Thyroid gland (tissue), 4 donors: ENCODE measurements at regions not wholly inside any gene's neighbourhood (a gene's known extent, or its start where the extent isn't known, plus 50 kb on each side); places are given as distances from the start of the nearest gene placed in this dataset.

Experiments
- DNase-seq, 2 donors: peaks; one replicate each; pipeline ENCODE4 v3.0.0-alpha.2; 2019
- H3K27ac ChIP-seq, 3 donors: fragments of 200-600 bp; sonication (generic); 1 replicate in 2 of 3; 2 replicates in 1 of 3; pipeline ENCODE4 v1.5.1; 2016 to 2019; ENCODE audit warnings: mild to moderate bottlenecking in 1 of 3, moderate library complexity in 1 of 3
- H3K27me3 ChIP-seq: fragments of 200-600 bp; sonication (generic); one replicate; pipeline ENCODE4 v1.5.1; 2019
- H3K36me3 ChIP-seq, 2 donors: fragments of 200-600 bp; sonication (generic); one replicate each; pipeline ENCODE4 v1.5.1; 2016 to 2019
- H3K4me1 ChIP-seq, 2 donors: fragments of 200-600 bp; sonication (generic); one replicate each; pipeline ENCODE4 v1.5.1; 2017 to 2019
- H3K4me3 ChIP-seq, 3 donors: fragments of 200-600 bp; sonication (generic); replicated peaks in 1 of 3; 1 replicate in 2 of 3; 2 replicates in 1 of 3; pipeline ENCODE4 v1.5.1; 2016; ENCODE audit warnings: mild to moderate bottlenecking in 1 of 3
- H3K9me3 ChIP-seq: fragments of 200-600 bp; sonication (generic); one replicate; pipeline ENCODE4 v1.5.1; 2017
- CTCF ChIP-seq, 6 experiments: fragments of 200-600 bp in 3 of 6; fragments of 450-650 bp in 3 of 6; sonication (generic) in 3 of 6; IDR thresholded peaks; one replicate each; pipeline ENCODE4 v1.5.1; 2016 to 2019; ENCODE audit warnings: antibody characterized with exemption in 6 of 6, mild to moderate bottlenecking in 2 of 6, inconsistent platforms in 1 of 6, moderate library complexity in 1 of 6
- POLR2A ChIP-seq, 2 donors: fragments of 450-650 bp; IDR thresholded peaks; one replicate each; pipeline ENCODE4 v1.6.1; 2017; ENCODE audit warnings: antibody characterized with exemption in 2 of 2, mild to moderate bottlenecking in 2 of 2, moderate library complexity in 1 of 2
- WGBS, 2 donors: methylation state at CpG; one replicate each; pipeline ENCODE4 v1.1.5; 2017; 5-methylcytosine and 5-hydroxymethylcytosine counted together
- intact Hi-C: fragments of 100-400 bp; cut with DNase I; formaldehyde crosslinking; loops from one replicate; pipeline ENCODE4 v1.15.1; 2023

GRCh38 chr3:55283441-55283925 is 203.6 kb downstream of the WNT5A start:
- TF ChIP-seq CTCF (IDR thresholded peaks at IDR 0.05), result no peak
- no peak for TF ChIP-seq POLR2A (IDR thresholded peaks at IDR 0.05)
- intact Hi-C loops, result no loop called here

GRCh38 chr3:55282994-55283393 is 204.1 kb downstream of the WNT5A start:
- Histone ChIP-seq H3K27me3 (no peaks in the 10 kb centered on the region), H3K4me3 (no peak overlapping the region), H3K9me3 (no peaks in the 10 kb centered on the region), H3K36me3 (no peaks in the 10 kb centered on the region), H3K27ac (no peak overlapping the region), H3K4me1 (no peaks in the 10 kb centered on the region)
- TF ChIP-seq POLR2A (IDR thresholded peaks at IDR 0.05) (no peak), CTCF (IDR thresholded peaks at IDR 0.05) (no peak)
- intact Hi-C loops, result no loop called here
- 90 to 94% methylated on average over 4 of the region's 4 CpGs for WGBS, 2 donors
- DNase-seq, result no peak

More at GRCh38 chr3:55283441-55283925, 203.6 kb downstream of the WNT5A start:
- Histone ChIP-seq H3K27ac (no peak overlapping the region), H3K9me3 (no peaks in the 10 kb centered on the region), H3K27me3 (no peaks in the 10 kb centered on the region), H3K4me1 (no peaks in the 10 kb centered on the region), H3K36me3 (no peaks in the 10 kb centered on the region), H3K4me3 (no peak overlapping the region)
- DNase-seq, result no peak
- WGBS, 2 donors, result 82 to 93% methylated on average over 2 of the region's 2 CpGs

GRCh38 chr3:55272031-55272645 is 215.0 kb downstream of the WNT5A start:
- intact Hi-C loops, result no loop called here
- H3K9me3 ChIP-seq, result no peaks in the 10 kb centered on the region
- H3K36me3 ChIP-seq, result no peaks in the 10 kb centered on the region
- no peaks in the 10 kb centered on the region for H3K27me3 ChIP-seq
- TF ChIP-seq CTCF (IDR thresholded peaks at IDR 0.05) (no peak), POLR2A (IDR thresholded peaks at IDR 0.05) (no peak)
- no peak overlapping the region for H3K27ac ChIP-seq
- H3K4me1 ChIP-seq, result no peaks in the 10 kb centered on the region
- H3K4me3 ChIP-seq, result no peak overlapping the region
- DNase-seq, result no peak
- WGBS, 2 donors, result 51 to 76% methylated on average over 2 of the region's 2 CpGs

- intact Hi-C loops, result no loop called here
- H3K4me3 ChIP-seq, result no peak overlapping the region
- 76 to 81% methylated on average over 4 of the region's 4 CpGs for WGBS, 2 donors
- no peaks in the 10 kb centered on the region for H3K9me3 ChIP-seq
- H3K36me3 ChIP-seq, result no peaks in the 10 kb centered on the region
- no peak for DNase-seq
- TF ChIP-seq CTCF (IDR thresholded peaks at IDR 0.05) (no peak), POLR2A (IDR thresholded peaks at IDR 0.05) (no peak)
- no peaks in the 10 kb centered on the region for H3K27me3 ChIP-seq
- no peaks in the 10 kb centered on the region for H3K4me1 ChIP-seq
- no peak overlapping the region for H3K27ac ChIP-seq
Observed at GRCh38 chr3:55271549-55271948, 215.6 kb downstream of the WNT5A start.

- no peaks in the 10 kb centered on the region for H3K36me3 ChIP-seq
- WGBS, 2 donors, result 54 to 58% methylated on average over 3 of the region's 3 CpGs
- intact Hi-C loops, result no loop called here
- no peaks in the 10 kb centered on the region for H3K9me3 ChIP-seq
- H3K27ac ChIP-seq, result no peak overlapping the region
- TF ChIP-seq CTCF (IDR thresholded peaks at IDR 0.05), result no peak
- TF ChIP-seq POLR2A (IDR thresholded peaks at IDR 0.05), result no peak
- DNase-seq, result no peak
- no peaks in the 10 kb centered on the region for H3K4me1 ChIP-seq
- H3K4me3 ChIP-seq, result no peak overlapping the region
- H3K27me3 ChIP-seq, result no peaks in the 10 kb centered on the region
Observed at GRCh38 chr3:55270976-55271375, 216.1 kb downstream of the WNT5A start.
